ENCODE measurements at regions not wholly inside any gene's neighbourhood (a gene's known extent, or its start where the extent isn't known, plus 50 kb on each side); places are given as distances from the start of the nearest gene placed in this dataset.

DNA sequence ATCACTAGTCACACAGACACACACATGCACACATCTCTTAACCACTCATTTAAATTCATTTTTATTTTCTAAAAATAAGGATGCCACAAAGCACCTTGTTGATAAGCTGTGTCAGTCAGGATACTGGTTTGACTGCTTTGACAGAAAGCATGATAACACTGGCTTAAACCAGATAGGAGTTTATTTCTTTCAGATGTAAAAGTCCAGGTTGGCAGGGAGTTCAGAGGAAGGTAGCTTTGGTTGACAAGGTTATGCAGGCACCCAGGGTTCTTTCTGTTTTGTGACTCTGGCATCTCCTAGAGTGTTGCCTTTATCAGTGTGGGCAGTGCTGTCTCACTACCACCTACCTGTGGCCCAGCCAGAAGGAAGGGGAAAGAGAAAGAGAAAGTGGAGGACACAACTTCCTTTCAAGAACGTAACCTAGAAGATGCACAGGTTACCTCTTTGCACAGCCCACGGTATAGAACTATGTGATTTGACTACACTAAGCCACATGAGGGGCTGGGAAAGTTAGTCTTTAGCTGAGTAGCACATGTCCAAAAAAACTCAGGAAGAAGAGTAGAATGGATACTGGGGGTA is 334.7 kb downstream of the OSTF1 start:
- no peak for DNase-seq (ENCODE audit: low read depth)
- TF ChIP-seq, protein P1, sequence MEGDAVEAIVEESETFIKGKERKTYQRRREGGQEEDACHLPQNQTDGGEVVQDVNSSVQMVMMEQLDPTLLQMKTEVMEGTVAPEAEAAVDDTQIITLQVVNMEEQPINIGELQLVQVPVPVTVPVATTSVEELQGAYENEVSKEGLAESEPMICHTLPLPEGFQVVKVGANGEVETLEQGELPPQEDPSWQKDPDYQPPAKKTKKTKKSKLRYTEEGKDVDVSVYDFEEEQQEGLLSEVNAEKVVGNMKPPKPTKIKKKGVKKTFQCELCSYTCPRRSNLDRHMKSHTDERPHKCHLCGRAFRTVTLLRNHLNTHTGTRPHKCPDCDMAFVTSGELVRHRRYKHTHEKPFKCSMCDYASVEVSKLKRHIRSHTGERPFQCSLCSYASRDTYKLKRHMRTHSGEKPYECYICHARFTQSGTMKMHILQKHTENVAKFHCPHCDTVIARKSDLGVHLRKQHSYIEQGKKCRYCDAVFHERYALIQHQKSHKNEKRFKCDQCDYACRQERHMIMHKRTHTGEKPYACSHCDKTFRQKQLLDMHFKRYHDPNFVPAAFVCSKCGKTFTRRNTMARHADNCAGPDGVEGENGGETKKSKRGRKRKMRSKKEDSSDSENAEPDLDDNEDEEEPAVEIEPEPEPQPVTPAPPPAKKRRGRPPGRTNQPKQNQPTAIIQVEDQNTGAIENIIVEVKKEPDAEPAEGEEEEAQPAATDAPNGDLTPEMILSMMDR (conservative IDR thresholded peaks at IDR 0.05; ENCODE audit: low read depth, low read length), result no peak
- H3K4me3 ChIP-seq (ENCODE audit: low read depth, low read length), result no peak overlapping the region

DNA sequence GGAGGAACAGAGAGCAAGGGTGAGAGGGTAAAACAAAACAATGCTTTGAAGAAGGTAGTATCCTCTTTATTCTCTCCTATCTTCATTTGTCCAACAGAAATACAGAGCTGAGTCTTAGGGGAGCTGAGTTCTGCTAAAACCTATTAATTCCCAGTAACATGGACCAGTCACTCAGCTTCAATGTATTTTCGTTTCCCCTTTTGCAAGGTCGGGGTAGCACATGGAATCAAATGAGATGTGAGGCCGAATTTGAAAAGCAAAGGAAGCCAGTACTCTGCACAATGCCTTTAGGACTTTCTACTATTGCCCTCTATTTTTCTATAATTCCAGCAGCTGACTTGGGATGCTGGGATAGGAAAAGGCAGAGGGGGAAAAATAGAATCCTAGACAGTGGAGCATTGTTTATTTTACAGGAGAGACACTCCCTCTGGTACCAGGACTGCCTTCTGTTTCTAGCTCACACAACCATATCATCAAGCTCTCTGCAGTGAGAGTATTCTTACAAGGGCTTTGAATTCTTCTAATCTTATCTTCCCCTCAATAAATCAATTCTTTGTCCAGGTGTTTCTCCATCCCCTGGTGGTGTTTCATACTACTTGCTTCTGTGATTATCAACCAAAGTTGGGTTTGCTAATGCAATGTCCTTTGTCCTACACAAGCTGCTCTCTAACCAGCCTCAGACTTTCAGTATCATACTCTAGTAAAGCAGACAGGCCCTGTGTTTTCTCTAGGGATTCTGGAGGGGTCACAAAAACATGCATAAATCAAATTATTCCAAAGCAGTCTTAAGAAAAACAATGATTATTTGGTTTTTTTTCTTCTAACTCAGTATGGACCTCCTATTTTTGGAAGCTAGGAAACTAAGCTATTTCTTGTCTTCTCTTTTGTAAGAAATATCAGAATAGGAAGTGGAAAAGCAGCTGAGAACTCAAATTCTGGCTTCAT is 341.5 kb downstream of the OSTF1 start:
- TF ChIP-seq, protein P1 (conservative IDR thresholded peaks at IDR 0.05; ENCODE audit: low read depth, low read length), result no peak
- no peak overlapping the region for H3K4me3 ChIP-seq (ENCODE audit: low read depth, low read length)
- no peak for DNase-seq (ENCODE audit: low read depth)

DNA sequence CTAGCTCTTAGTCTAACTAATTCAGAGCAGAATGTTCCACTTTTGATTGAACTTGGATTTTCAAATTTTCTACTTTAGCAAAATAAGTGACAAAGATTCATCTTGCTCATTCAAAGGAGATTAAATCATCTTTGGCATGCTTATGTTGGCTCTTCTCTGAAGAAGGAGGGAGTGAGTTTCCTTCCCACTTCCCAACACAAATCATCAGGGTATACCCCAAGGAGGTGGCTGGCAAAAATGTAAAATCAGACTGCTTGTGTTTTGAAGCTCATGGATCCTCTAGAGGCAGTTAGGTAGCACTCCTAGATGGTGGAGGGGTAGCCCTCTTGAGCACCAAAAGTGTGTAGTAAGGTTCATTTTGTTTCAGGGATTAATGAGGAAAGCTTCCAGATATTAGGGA is 343.1 kb downstream of the OSTF1 start:
- DNase-seq (ENCODE audit: low read depth), result no peak
- TF ChIP-seq, protein P1 (conservative IDR thresholded peaks at IDR 0.05; ENCODE audit: low read depth, low read length), result no peak
- H3K4me3 ChIP-seq (ENCODE audit: low read depth, low read length), result no peak overlapping the region

DNA sequence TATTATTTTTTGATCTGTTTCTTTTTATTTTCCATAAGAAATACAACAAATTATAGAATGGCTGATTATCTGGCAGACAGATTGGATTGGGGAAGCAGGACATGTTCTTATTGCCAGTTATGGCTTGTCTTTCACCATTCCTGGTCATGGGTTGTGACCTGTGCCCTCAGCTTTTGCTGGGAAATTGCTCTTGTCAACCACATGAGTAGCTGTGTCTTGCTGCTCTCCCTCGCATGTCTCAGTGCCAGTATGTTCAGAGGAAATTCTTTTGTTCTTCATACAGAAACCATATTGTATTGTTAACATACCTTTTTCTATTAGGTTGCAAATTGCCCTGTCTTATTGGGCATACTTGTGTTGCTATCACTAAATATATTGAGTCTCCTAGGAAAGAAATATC is 344.1 kb downstream of the OSTF1 start:
- TF ChIP-seq, protein P1 (conservative IDR thresholded peaks at IDR 0.05; ENCODE audit: low read depth, low read length), result no peak
- no peak for DNase-seq (ENCODE audit: low read depth)
- no peak overlapping the region for H3K4me3 ChIP-seq (ENCODE audit: low read depth, low read length)

DNA sequence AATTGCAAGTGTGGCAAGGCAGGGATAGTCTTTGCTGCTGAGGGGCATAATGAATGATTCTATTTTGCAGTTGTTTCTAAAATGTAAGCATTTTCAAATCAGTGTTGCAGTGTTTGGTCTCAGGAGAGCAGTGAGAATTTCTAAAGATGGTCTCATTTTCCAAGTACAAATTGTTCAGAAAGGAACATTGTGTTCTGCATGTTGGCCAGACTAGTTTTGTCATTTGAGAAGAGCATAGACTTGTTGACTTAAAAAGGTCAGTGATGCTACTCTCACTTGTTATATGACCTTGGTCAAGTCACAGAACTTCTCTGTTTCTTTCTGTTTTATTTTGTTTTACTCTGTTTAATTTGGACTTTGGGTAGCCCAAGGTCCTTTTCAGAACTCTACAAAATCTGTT is 344.6 kb downstream of the OSTF1 start:
- no peak for DNase-seq (ENCODE audit: low read depth)
- TF ChIP-seq, protein P1 (conservative IDR thresholded peaks at IDR 0.05; ENCODE audit: low read depth, low read length), result no peak
- no peak overlapping the region for H3K4me3 ChIP-seq (ENCODE audit: low read depth, low read length)

DNA sequence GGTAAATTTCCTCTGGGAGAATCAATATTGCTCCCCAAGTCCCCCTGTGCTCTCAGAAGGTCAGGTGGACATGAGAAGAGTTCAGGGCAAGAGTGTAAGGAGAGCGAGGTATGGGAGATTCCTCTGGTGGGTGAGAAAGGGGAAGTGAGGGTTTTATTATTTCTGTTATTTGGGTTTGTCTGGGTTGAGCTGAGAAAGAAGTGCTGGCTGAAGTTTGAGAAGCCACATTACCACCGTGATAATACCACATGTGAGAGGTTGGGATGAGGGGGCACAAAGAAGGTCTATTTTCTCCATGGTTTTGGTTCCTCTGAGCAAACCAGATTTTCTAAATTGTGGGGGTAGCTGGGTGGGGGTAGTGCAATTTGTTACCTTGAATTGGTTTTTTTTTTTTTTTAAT is 350.4 kb downstream of the OSTF1 start:
- TF ChIP-seq, protein P1 (conservative IDR thresholded peaks at IDR 0.05; ENCODE audit: low read depth, low read length), result no peak
- H3K4me3 ChIP-seq (ENCODE audit: low read depth, low read length), result no peak overlapping the region
- no peak for DNase-seq (ENCODE audit: low read depth)
